PFSK-1 (cell line): ENCODE measurements at regions not wholly inside any gene's neighbourhood (a gene's known extent, or its start where the extent isn't known, plus 50 kb on each side); places are given as distances from the start of the nearest gene placed in this dataset.

Experiments used
- FOXP2 ChIP-seq: optimal IDR thresholded peaks from 2 replicates; pipeline ENCODE3; 2011; ENCODE audit warnings: borderline replicate concordance, control low read depth, inconsistent platforms; ENCODE audit not compliant: insufficient read depth; ENCODE audit errors: extremely low read length, extremely low read depth
- POLR2AphosphoS5 ChIP-seq: IDR thresholded peaks from 2 replicates; pipeline ENCODE4 v1.6.1; 2012; ENCODE audit warnings: low read depth, mild to moderate bottlenecking, control low read depth, low read length, moderate library complexity
- REST ChIP-seq, 2 experiments: IDR thresholded peaks; 2 replicates each; pipeline versions ENCODE4 v1.6.1 to v1.8.0; 2011 to 2012; ENCODE audit warnings: low read depth in 2 of 2, low read length in 2 of 2, control low read depth in 1 of 2, inconsistent platforms in 1 of 2, mild to moderate bottlenecking in 1 of 2, moderate library complexity in 1 of 2; ENCODE audit not compliant: insufficient read depth in 1 of 2
- SIN3A ChIP-seq: IDR thresholded peaks from 2 replicates; pipeline ENCODE4 v1.6.1; 2012; ENCODE audit warnings: mild to moderate bottlenecking, low read length, moderate library complexity, borderline replicate concordance; ENCODE audit not compliant: insufficient read depth
- TAF1 ChIP-seq: IDR thresholded peaks from 2 replicates; pipeline ENCODE4 v1.6.1; 2012; ENCODE audit warnings: low read length, control low read depth, borderline replicate concordance; ENCODE audit not compliant: insufficient read depth

GRCh38 chr5:126355940-126356339 is 67.3 kb upstream of the GRAMD2B start:
- TF ChIP-seq REST (IDR thresholded peaks at IDR 0.05; ENCODE audit: insufficient read depth in 1 of 2, low read depth in 2 of 2, low read length in 2 of 2) (no peak), FOXP2 (no peak), TAF1 (no peak), POLR2AphosphoS5 (no peak), SIN3A (no peak)

- no peak for TF ChIP-seq FOXP2
- no peak for TF ChIP-seq SIN3A
- no peak for TF ChIP-seq REST (IDR thresholded peaks at IDR 0.05; ENCODE audit: insufficient read depth in 1 of 2, low read depth in 2 of 2, low read length in 2 of 2)
- TF ChIP-seq POLR2AphosphoS5 = no peak
- TF ChIP-seq TAF1 = no peak
Observed at GRCh38 chr5:126357585-126358342, 65.4 kb upstream of the GRAMD2B start.

- TF ChIP-seq FOXP2 = no peak
- TF ChIP-seq POLR2AphosphoS5 = no peak
- TF ChIP-seq TAF1 = no peak
- TF ChIP-seq REST (IDR thresholded peaks at IDR 0.05; ENCODE audit: insufficient read depth in 1 of 2, low read depth in 2 of 2, low read length in 2 of 2) = no peak
- no peak for TF ChIP-seq SIN3A
Observed at GRCh38 chr5:126358525-126358924, 64.7 kb upstream of the GRAMD2B start.

GRCh38 chr5:126359884-126360283 is 63.3 kb upstream of the GRAMD2B start:
- TF ChIP-seq REST (IDR thresholded peaks at IDR 0.05; ENCODE audit: insufficient read depth in 1 of 2, low read depth in 2 of 2, low read length in 2 of 2) (no peak), FOXP2 (no peak), POLR2AphosphoS5 (no peak)
